H54 (cell line): ENCODE measurements at regions not wholly inside any gene's neighbourhood (a gene's known extent, or its start where the extent isn't known, plus 50 kb on each side); places are given as distances from the start of the nearest gene placed in this dataset.
A peak's percentile ranks its signal among the peaks of the same experiment; 100 is the strongest.

Experiments
- DNase-seq: peaks from one replicate; pipeline ENCODE4 v3.0.0; 2011; ENCODE audit warnings: low spot score, mixed read lengths; ENCODE audit not compliant: insufficient read length
- FAIRE-seq: peaks from 3 replicates; lab custom pipeline; 2011; peaks lifted over from hg19 to GRCh38; lab: Jason Lieb, UNC
- POLR2A ChIP-seq: IDR thresholded peaks from 2 replicates; pipeline ENCODE4 v1.6.1; 2011; ENCODE audit warnings: low read depth, mild to moderate bottlenecking, low read length

- no peak for FAIRE-seq
- no peak for DNase-seq
- no peak for TF ChIP-seq POLR2A
Observed at GRCh38 chr15:46301826-46302225, 667.0 kb downstream of the SQOR start.

GRCh38 chr15:46304321-46304720, 669.5 kb downstream of the SQOR start:
- no peak for TF ChIP-seq POLR2A
- no peak for FAIRE-seq
- DNase-seq: peak; percentile 13

GRCh38 chr15:46307746-46308145, 672.9 kb downstream of the SQOR start:
- DNase-seq (no peak), FAIRE-seq (no peak)
- no peak for TF ChIP-seq POLR2A

- DNase-seq (no peak), FAIRE-seq (no peak)
- TF ChIP-seq POLR2A: no peak
Observed at GRCh38 chr15:46309914-46310313, 675.1 kb downstream of the SQOR start.

GRCh38 chr15:46312133-46312740, 677.4 kb downstream of the SQOR start:
- DNase-seq (peak; percentile 20), FAIRE-seq (peak; percentile 64)
- no peak for TF ChIP-seq POLR2A

- FAIRE-seq (no peak), DNase-seq (no peak)
- no peak for TF ChIP-seq POLR2A
Observed at GRCh38 chr15:46315434-46315833, 680.6 kb downstream of the SQOR start.

- FAIRE-seq (no peak), DNase-seq (no peak)
Observed at GRCh38 chr15:46316024-46316423, 681.2 kb downstream of the SQOR start.

GRCh38 chr15:46317029-46317428, 682.2 kb downstream of the SQOR start:
- TF ChIP-seq POLR2A: no peak
- no peak for FAIRE-seq

More at GRCh38 chr15:46316024-46316423, 681.2 kb downstream of the SQOR start:
- no peak for TF ChIP-seq POLR2A

GRCh38 chr15:46322753-46323152, 687.9 kb downstream of the SQOR start:
- no peak for TF ChIP-seq POLR2A
- no peak for DNase-seq
- no peak for FAIRE-seq

More at GRCh38 chr15:46317029-46317428, 682.2 kb downstream of the SQOR start:
- DNase-seq: no peak

GRCh38 chr15:46326173-46326572, 691.3 kb downstream of the SQOR start:
- FAIRE-seq (no peak), DNase-seq (no peak)
- TF ChIP-seq POLR2A: no peak

GRCh38 chr15:46328821-46329220, 694.0 kb downstream of the SQOR start:
- no peak for TF ChIP-seq POLR2A
- DNase-seq: no peak
- no peak for FAIRE-seq

- no peak for TF ChIP-seq POLR2A
- FAIRE-seq (no peak), DNase-seq (no peak)
Observed at GRCh38 chr15:46329876-46330275, 695.0 kb downstream of the SQOR start.

- TF ChIP-seq POLR2A: no peak
- no peak for DNase-seq
- FAIRE-seq: no peak
Observed at GRCh38 chr15:46331546-46331945, 696.7 kb downstream of the SQOR start.

GRCh38 chr15:46343196-46343935, 708.5 kb downstream of the SQOR start:
- no peak for TF ChIP-seq POLR2A
- no peak for DNase-seq

More at GRCh38 chr15:46343196-46343935, 708.5 kb downstream of the SQOR start:
- no peak for FAIRE-seq
